K562 (cell line): ENCODE measurements at regions not wholly inside any gene's neighbourhood (a gene's known extent, or its start where the extent isn't known, plus 50 kb on each side); places are given as distances from the start of the nearest gene placed in this dataset.

ENCODE experiments used
- NFE2 ChIP-seq: IDR thresholded peaks from 2 replicates; pipeline ENCODE4 v1.6.1; 2014; ENCODE audit warnings: antibody characterized with exemption, low read depth
- TF ChIP-seq, protein P1 (sequence below), 3 experiments: IDR thresholded peaks in 2 of 3; conservative IDR thresholded peaks in 1 of 3; 2 replicates each; pipeline ENCODE4 v1.5.1; 2011 to 2012; ENCODE audit warnings: low read length in 3 of 3, mild to moderate bottlenecking in 3 of 3, control low read depth in 2 of 3, improper control_type of control experiment in 1 of 3, inconsistent platforms in 1 of 3, low read depth in 1 of 3, mixed read lengths in 1 of 3, moderate library complexity in 1 of 3; ENCODE audit not compliant: insufficient read depth in 2 of 3

- TF ChIP-seq, protein P1, sequence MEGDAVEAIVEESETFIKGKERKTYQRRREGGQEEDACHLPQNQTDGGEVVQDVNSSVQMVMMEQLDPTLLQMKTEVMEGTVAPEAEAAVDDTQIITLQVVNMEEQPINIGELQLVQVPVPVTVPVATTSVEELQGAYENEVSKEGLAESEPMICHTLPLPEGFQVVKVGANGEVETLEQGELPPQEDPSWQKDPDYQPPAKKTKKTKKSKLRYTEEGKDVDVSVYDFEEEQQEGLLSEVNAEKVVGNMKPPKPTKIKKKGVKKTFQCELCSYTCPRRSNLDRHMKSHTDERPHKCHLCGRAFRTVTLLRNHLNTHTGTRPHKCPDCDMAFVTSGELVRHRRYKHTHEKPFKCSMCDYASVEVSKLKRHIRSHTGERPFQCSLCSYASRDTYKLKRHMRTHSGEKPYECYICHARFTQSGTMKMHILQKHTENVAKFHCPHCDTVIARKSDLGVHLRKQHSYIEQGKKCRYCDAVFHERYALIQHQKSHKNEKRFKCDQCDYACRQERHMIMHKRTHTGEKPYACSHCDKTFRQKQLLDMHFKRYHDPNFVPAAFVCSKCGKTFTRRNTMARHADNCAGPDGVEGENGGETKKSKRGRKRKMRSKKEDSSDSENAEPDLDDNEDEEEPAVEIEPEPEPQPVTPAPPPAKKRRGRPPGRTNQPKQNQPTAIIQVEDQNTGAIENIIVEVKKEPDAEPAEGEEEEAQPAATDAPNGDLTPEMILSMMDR (IDR thresholded peaks at IDR 0.05 in 2 of 3, conservative IDR thresholded peaks at IDR 0.05 in 1 of 3; ENCODE audit: insufficient read depth in 2 of 3, low read depth in 1 of 3, low read length in 3 of 3) = no peak
- TF ChIP-seq NFE2 = no peak
These were observed 60.6 kb downstream of the SCG2 start for GRCh38 chr2:223541546-223541945.
